Activated CD4-positive, alpha-beta memory T cell treated with anti-CD3 and anti-CD28 coated beads for 36 hours (primary cell): ENCODE measurements at regions not wholly inside any gene's neighbourhood (a gene's known extent, or its start where the extent isn't known, plus 50 kb on each side); places are given as distances from the start of the nearest gene placed in this dataset.

Experiments
- CTCF ChIA-PET: fragments of 350-600 bp; sonication (Branson Sonifier 250); formaldehyde crosslinking; loops from one replicate; lab custom pipeline; 2021; ENCODE audit warnings: antibody characterized with exemption, inconsistent platforms; lab: Charles Lee
- POLR2A ChIA-PET: fragments of 350-600 bp; sonication (Branson Sonifier 250); formaldehyde crosslinking; loops from one replicate; lab custom pipeline; 2021; ENCODE audit warnings: antibody characterized with exemption; lab: Charles Lee
- DNase-seq: peaks from one replicate; pipeline ENCODE4 v3.0.0-alpha.2; 2020
- H3K27ac Mint-ChIP-seq: one replicate; pipeline ENCODE4 v1.8.0; 2021; ENCODE audit warnings: mixed read lengths
- H3K27me3 Mint-ChIP-seq: one replicate; pipeline ENCODE4 v1.8.0; 2021; ENCODE audit warnings: mixed read lengths
- H3K36me3 Mint-ChIP-seq: one replicate; pipeline ENCODE4 v1.8.0; 2021; ENCODE audit warnings: mixed read lengths
- H3K4me1 Mint-ChIP-seq: one replicate; pipeline ENCODE4 v1.8.0; 2021; ENCODE audit warnings: low read depth, mixed read lengths
- H3K4me3 Mint-ChIP-seq: one replicate; pipeline ENCODE4 v1.8.0; 2021; ENCODE audit warnings: mild to moderate bottlenecking, mixed read lengths
- H3K9me3 Mint-ChIP-seq: one replicate; pipeline ENCODE4 v1.8.0; 2021; ENCODE audit warnings: mixed read lengths
- intact Hi-C: fragments of 100-400 bp; cut with micrococcal nuclease; formaldehyde crosslinking; loops from one replicate; pipeline ENCODE4 v1.15.1; 2023

DNA sequence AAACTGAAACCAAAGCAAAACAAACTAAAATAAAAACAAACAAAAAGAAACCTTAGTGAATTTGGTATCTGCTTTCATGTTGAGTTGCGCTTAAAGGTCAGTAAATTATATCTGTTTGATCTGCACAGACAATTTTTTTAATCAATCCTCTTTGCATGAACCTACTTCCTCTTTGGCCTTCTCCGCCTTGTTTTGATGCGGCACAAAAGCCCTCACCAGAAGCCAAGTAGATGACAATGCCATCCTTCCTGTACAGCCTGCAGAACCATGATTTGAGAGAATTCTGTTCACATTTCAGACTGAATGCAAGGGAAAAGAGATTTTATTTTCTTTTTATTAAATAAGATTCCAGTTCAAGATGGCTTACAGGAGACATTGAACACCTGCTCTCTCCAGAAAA, 473.6 kb upstream of the FTMT start:
- H3K36me3 Mint-ChIP-seq: no peaks in the 10 kb centered on the region
- H3K9me3 Mint-ChIP-seq: peaks cover 2% of the 10 kb centered on the region
- intact Hi-C loops: no loop called here
- DNase-seq: no peak
- CTCF ChIA-PET: no interaction called here
- H3K4me1 Mint-ChIP-seq: no peaks in the 10 kb centered on the region
- H3K4me3 Mint-ChIP-seq: no peak overlapping the region
- POLR2A ChIA-PET: no interaction called here
- no peaks in the 10 kb centered on the region for H3K27me3 Mint-ChIP-seq
- H3K27ac Mint-ChIP-seq: no peak overlapping the region

DNA sequence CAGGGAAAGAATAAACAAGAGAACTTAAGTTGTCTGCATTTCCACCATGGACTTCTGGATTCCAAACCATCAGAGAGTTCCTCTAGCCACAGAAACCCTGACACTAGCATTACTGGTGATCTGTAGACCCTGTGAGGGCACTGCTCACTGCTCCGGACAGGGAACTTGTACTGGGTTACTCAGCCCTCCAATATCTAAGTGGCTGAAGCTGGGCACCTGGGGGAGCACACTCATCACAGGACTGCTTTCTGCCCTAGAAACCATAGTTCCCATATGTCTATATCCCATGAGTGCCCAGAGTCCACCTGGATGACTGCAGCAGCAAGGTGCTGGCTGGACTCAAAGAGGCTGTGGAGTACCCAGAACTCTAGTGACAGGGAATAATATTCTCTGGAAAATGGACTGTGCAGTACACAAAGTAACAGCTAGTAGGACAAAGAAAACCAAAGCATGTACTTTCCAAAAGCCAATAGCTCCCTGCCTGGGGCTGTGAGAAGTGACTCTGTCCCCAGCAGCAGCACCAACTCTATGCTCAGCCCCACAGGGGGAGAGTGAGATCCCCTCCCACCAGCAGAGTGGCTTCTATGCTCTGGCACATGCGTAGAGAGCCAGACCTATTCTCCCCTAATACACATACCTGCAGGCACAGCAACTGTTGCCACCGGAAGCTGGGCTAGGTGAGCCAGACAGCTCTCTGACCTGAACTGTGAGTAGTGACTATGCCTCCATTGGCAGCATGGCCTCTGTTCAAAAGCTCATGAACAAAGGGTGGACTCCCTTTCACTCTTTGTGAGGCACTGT, 472.9 kb upstream of the FTMT start:
- H3K36me3 Mint-ChIP-seq: no peaks in the 10 kb centered on the region
- ChIA-PET CTCF (no interaction called here), POLR2A (no interaction called here)
- H3K27ac Mint-ChIP-seq: no peak overlapping the region
- intact Hi-C loops: no loop called here
- H3K27me3 Mint-ChIP-seq: no peaks in the 10 kb centered on the region
- DNase-seq: no peak
- no peaks in the 10 kb centered on the region for H3K4me1 Mint-ChIP-seq
- no peak overlapping the region for H3K4me3 Mint-ChIP-seq
- peaks cover 2% of the 10 kb centered on the region for H3K9me3 Mint-ChIP-seq

DNA sequence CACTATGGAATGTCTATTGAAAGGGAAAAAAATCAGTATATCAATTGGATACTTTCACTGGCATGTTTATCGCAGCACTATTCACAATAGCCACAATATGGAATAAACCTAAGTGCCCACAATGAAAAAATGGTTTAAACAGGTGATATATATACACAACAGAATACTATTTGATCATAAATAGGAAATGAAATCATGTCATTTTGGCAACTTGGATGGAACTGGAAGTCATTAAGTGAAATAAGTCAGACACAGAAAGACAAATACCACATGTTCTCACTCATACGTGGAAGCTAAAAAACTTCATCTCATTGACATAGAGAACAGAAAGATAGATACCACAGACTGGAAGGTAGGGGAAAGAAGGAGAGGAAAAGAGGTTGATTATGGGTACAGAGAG, 471.6 kb upstream of the FTMT start:
- no peak overlapping the region for H3K27ac Mint-ChIP-seq
- H3K27me3 Mint-ChIP-seq: no peaks in the 10 kb centered on the region
- peaks cover 3% of the 10 kb centered on the region for H3K9me3 Mint-ChIP-seq
- CTCF ChIA-PET: no interaction called here
- intact Hi-C loops: no loop called here
- no peak overlapping the region for H3K4me3 Mint-ChIP-seq
- no peaks in the 10 kb centered on the region for H3K4me1 Mint-ChIP-seq
- DNase-seq: no peak
- no peaks in the 10 kb centered on the region for H3K36me3 Mint-ChIP-seq
- POLR2A ChIA-PET: no interaction called here

DNA sequence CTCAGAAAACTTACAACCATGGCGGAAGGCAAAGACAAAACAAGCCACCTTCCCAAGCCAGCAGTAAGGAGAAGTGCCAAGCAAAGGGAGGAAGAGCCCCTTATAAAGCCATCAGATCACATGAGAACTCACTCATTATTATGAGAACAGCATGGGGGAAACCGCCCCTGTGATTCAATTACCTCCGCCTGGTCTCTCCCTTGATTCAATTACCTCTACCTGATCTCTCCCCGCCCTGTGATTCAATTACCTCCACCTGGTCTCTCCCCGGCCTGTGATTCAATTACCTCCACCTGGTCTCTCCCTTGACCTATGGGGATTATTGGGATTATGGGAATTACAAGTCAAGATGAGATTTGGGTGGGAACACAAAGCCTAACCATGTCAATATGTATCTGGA, 467.3 kb upstream of the FTMT start:
- no peak for DNase-seq
- Mint-ChIP-seq H3K4me3 (no peak overlapping the region), H3K4me1 (no peaks in the 10 kb centered on the region), H3K36me3 (no peaks in the 10 kb centered on the region), H3K27ac (no peak overlapping the region), H3K9me3 (peaks cover 4% of the 10 kb centered on the region), H3K27me3 (no peaks in the 10 kb centered on the region)
- ChIA-PET CTCF (no interaction called here), POLR2A (no interaction called here)
- intact Hi-C loops: no loop called here

DNA sequence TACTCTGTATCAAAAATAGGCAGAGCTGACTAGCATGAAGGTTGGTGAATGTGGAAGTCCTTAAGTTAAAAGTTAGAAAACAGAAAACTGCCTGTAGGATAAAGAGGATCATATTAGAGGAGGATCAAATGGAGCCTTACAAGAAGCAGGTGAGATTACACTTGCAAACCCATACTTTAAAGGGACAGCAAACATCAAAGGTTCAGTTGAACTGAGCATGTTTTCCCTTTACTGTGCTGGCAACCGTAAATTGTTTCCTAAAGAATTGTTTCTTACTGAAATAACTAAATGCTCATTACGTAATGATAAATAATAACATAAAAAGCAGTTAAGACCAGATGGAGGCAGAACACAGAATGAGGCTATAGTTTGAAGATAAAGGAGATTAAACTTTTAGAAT, 465.3 kb upstream of the FTMT start:
- no peaks in the 10 kb centered on the region for H3K27me3 Mint-ChIP-seq
- H3K9me3 Mint-ChIP-seq: peaks cover 4% of the 10 kb centered on the region
- POLR2A ChIA-PET: no interaction called here
- H3K4me1 Mint-ChIP-seq: no peaks in the 10 kb centered on the region
- intact Hi-C loops: no loop called here
- CTCF ChIA-PET: no interaction called here
- no peak for DNase-seq
- no peaks in the 10 kb centered on the region for H3K36me3 Mint-ChIP-seq
- no peak overlapping the region for H3K27ac Mint-ChIP-seq
- no peak overlapping the region for H3K4me3 Mint-ChIP-seq

DNA sequence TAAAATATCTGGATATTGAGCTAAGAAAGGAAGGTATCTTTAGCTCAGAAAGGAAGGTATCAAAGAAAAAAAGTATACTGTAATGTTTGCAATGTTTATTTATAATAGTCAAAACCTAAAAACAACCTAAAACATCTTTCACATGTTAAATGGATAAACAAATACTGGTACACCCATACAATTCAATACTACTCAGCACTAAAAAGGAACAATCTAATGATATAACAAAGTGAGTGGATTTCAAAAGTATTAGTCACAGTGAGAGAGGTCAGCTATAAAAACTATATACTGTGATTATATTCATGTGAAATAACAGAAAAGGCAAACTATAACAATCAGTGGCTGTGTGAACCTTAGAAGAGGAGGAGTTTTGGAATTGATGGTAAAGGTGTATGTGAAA, 455.0 kb upstream of the FTMT start:
- no peak overlapping the region for H3K27ac Mint-ChIP-seq
- intact Hi-C loops: no loop called here
- H3K27me3 Mint-ChIP-seq: no peaks in the 10 kb centered on the region
- DNase-seq: no peak
- H3K4me1 Mint-ChIP-seq: no peaks in the 10 kb centered on the region
- no peaks in the 10 kb centered on the region for H3K36me3 Mint-ChIP-seq
- no peak overlapping the region for H3K4me3 Mint-ChIP-seq
- ChIA-PET POLR2A (no interaction called here), CTCF (no interaction called here)
- peaks cover 10% of the 10 kb centered on the region for H3K9me3 Mint-ChIP-seq

DNA sequence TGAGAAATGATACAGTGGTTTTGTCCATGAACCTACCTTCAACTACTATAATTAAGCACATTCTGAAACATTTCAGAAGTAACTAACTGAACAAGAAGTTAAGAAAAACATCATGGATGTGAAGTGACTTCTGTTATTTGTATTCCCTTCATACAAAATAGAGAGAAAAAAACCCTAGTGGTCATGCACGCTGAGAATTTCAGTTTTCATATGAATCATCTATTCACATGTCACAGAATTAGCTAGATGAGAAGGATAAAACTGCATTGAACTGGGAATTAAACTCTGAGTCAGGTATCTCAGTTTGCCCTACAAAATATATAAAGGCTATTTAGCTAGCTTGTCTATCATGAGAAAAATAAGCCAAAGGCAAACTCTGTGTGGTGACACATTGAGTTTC, 451.8 kb upstream of the FTMT start:
- DNase-seq: no peak
- Mint-ChIP-seq H3K27me3 (no peaks in the 10 kb centered on the region), H3K36me3 (no peaks in the 10 kb centered on the region), H3K9me3 (peaks cover 12% of the 10 kb centered on the region), H3K27ac (no peak overlapping the region), H3K4me1 (no peaks in the 10 kb centered on the region), H3K4me3 (no peak overlapping the region)
- ChIA-PET CTCF (no interaction called here), POLR2A (no interaction called here)
- intact Hi-C loops: no loop called here

DNA sequence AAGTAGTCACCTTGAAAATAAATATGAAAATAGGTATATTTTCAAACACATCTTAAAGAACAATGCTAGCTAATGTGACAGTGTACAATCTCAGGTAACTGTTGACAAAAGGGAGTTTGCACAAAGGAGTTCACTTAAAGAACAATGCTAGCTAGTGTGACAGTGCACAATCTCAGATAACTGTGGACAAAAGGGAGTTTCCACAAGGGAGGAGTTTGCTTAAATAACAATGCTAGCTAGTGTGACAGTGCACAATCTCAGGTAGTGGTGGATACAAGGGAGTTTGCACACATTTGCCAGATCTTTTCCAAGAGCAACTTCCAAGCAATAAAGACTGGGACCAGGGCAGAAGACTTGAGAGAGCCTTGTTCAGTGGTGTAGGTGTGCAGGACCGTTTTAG, 442.9 kb upstream of the FTMT start:
- Mint-ChIP-seq H3K9me3 (peaks cover 3% of the 10 kb centered on the region), H3K36me3 (no peaks in the 10 kb centered on the region), H3K27me3 (no peaks in the 10 kb centered on the region), H3K4me3 (no peak overlapping the region), H3K4me1 (no peaks in the 10 kb centered on the region), H3K27ac (no peak overlapping the region)
- ChIA-PET CTCF (no interaction called here), POLR2A (no interaction called here)
- intact Hi-C loops: no loop called here
- no peak for DNase-seq

DNA sequence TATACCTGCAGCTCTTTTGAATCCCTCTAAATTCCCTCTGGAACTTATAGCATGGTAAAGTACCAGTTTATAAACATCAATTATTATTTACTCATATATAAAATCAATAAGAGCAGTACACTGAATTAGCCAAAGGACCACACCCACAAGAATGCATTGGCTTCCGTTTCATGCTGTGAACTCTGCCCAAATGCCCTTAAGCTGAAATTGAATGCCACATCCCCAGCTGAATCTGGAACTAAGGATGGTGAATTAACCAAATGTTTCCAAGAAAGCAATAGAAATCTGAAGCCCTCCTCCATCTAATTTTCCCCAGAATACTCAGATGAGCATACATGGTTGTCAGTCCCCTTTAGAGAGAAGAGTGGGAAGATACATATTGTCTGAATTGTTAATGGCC, 436.4 kb upstream of the FTMT start:
- no peak for DNase-seq
- POLR2A ChIA-PET: no interaction called here
- no peaks in the 10 kb centered on the region for H3K36me3 Mint-ChIP-seq
- intact Hi-C loops: no loop called here
- H3K27me3 Mint-ChIP-seq: no peaks in the 10 kb centered on the region
- no peak overlapping the region for H3K27ac Mint-ChIP-seq
- H3K9me3 Mint-ChIP-seq: peaks cover 15% of the 10 kb centered on the region
- H3K4me1 Mint-ChIP-seq: no peaks in the 10 kb centered on the region
- no peak overlapping the region for H3K4me3 Mint-ChIP-seq
- CTCF ChIA-PET: no interaction called here

DNA sequence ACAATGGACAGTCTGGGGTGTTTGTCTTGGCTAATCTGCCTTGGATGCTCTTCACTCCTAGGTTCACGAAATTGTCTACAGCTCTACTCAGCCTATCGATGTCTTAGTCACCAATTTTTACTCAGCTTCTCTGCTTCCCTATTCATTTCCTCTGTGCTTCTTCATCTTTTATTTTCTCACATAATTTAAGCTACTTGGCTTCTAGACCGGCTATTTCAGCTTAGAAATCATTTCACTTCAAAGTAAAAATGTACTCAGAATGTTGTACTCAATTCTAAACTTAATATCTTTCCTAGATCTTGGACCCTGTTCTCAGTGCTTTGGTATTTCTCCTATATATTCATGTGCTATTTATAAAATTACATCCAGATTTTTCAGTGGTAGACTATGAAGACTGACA, 430.0 kb upstream of the FTMT start:
- H3K9me3 Mint-ChIP-seq: peaks cover 11% of the 10 kb centered on the region
- H3K4me1 Mint-ChIP-seq: no peaks in the 10 kb centered on the region
- H3K27ac Mint-ChIP-seq: no peak overlapping the region
- no peak for DNase-seq
- H3K27me3 Mint-ChIP-seq: no peaks in the 10 kb centered on the region
- CTCF ChIA-PET: no interaction called here
- intact Hi-C loops: no loop called here
- no peaks in the 10 kb centered on the region for H3K36me3 Mint-ChIP-seq
- POLR2A ChIA-PET: no interaction called here
- no peak overlapping the region for H3K4me3 Mint-ChIP-seq

DNA sequence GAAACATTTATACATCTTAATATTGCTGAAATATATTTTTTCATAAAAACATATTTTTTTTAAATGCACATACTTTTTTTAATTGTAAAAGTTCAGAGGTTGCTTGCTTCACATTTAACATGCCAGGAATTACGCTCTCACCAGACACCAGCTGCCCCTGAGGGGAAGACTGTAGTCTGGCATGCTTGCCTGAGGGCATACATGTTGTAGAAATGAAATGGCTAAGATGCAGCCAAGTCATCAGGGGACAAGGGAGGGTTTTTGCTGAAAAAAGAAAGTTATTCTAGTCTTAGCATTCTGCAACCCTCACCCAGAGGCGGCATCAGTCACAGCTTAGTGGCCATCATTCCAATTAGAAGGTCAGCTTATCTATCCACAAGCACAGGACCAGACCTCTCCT, 426.7 kb upstream of the FTMT start:
- ChIA-PET CTCF (no interaction called here), POLR2A (no interaction called here)
- Mint-ChIP-seq H3K4me3 (no peak overlapping the region), H3K36me3 (no peaks in the 10 kb centered on the region), H3K27me3 (no peaks in the 10 kb centered on the region), H3K4me1 (no peaks in the 10 kb centered on the region), H3K27ac (no peak overlapping the region), H3K9me3 (peaks cover 14% of the 10 kb centered on the region)
- intact Hi-C loops: no loop called here
- DNase-seq: no peak

DNA sequence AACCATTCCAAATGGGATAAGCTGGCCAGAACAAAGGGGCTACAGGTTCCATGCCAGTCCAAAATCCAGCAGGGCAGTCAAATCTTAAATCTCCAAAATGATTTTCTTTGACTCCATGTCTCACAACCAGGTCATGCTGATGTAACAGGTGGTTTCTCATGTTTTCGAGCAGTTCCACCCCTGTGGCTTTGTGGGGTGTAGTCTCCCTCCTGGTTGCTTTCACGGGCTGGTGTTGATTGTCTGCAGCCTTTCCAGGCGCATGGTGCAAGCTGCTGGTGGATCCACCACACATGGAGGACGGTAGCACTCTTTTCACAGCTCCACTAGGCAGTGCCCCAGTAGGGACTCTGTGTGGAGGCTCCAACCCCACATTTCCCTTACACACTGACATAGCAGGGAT, 425.5 kb upstream of the FTMT start:
- no peaks in the 10 kb centered on the region for H3K36me3 Mint-ChIP-seq
- no peak overlapping the region for H3K4me3 Mint-ChIP-seq
- no peak for DNase-seq
- CTCF ChIA-PET: no interaction called here
- no peak overlapping the region for H3K27ac Mint-ChIP-seq
- intact Hi-C loops: no loop called here
- peaks cover 13% of the 10 kb centered on the region for H3K9me3 Mint-ChIP-seq
- no peaks in the 10 kb centered on the region for H3K27me3 Mint-ChIP-seq
- H3K4me1 Mint-ChIP-seq: no peaks in the 10 kb centered on the region
- POLR2A ChIA-PET: no interaction called here

DNA sequence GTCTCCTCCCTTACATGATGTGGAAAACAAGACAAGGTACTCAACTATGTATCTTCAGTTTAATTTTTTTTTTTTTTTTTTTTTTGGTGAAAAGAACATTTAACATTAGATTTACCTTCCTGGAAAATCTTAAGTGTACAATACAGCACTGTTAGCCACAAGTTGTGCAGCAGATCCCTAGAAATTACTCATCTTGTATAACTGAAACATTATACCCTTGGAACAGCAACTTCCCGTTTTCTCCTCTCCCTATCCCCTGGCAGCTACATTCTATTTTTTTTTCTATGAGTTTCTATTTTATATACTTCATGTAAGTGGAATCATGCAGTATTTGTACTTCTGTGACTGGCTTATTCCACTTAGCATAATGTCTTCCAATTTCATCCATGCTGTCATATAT, 421.9 kb upstream of the FTMT start:
- POLR2A ChIA-PET: no interaction called here
- Mint-ChIP-seq H3K4me3 (no peak overlapping the region), H3K4me1 (no peaks in the 10 kb centered on the region), H3K27me3 (no peaks in the 10 kb centered on the region), H3K9me3 (peaks cover 14% of the 10 kb centered on the region), H3K27ac (no peak overlapping the region), H3K36me3 (no peaks in the 10 kb centered on the region)
- no peak for DNase-seq
- intact Hi-C loops: no loop called here
- CTCF ChIA-PET: no interaction called here
